HepG2 (cell line): ENCODE measurements at regions not wholly inside any gene's neighbourhood (a gene's known extent, or its start where the extent isn't known, plus 50 kb on each side); places are given as distances from the start of the nearest gene placed in this dataset.
"Not testable (repeated sequence)": the region's sequence is repeated elsewhere in the genome, so short reads cannot be mapped to it uniquely, and the experiment has no call there.

Experiments used
- ATAC-seq: fragments of 200-7000 bp; cut with Tn5 transposase; 3 replicates; pipeline ENCODE4 v1.9.1; 2020; ENCODE audit warnings: mild to moderate bottlenecking, moderate library complexity
- BruUV-seq: library from RNA; stranded (reverse); fragments of 400-500 nt; replicated peaks from 2 replicates; lab custom pipeline; 2021; lab: Mats Ljungman, UMichigan
- CTCF ChIA-PET: fragments of 300-600 bp; formaldehyde crosslinking; extraction: SDS; loops from one replicate; lab custom pipeline; 2021; ENCODE audit warnings: low total read pairs, inconsistent platforms, low intra/inter-chr PET ratio; lab: Yijun Ruan, JAX
- POLR2A ChIA-PET: fragments of 350-600 bp; sonication (Branson Sonifier 250); formaldehyde crosslinking; loops from one replicate; lab custom pipeline; 2020; ENCODE audit warnings: antibody characterized with exemption, inconsistent platforms; lab: Yijun Ruan, JAX
- DNase-seq: peaks from one replicate; pipeline ENCODE4 v3.0.0-alpha.2; 2015; ENCODE audit warnings: low spot score
- FAIRE-seq: peaks from 3 replicates; lab custom pipeline; 2011; peaks lifted over from hg19 to GRCh38; lab: Jason Lieb, UNC
- H2AFZ ChIP-seq: one replicate; pipeline ENCODE4 v1.6.1; 2011; ENCODE audit warnings: low read length, inconsistent platforms
- H3K27ac ChIP-seq: fragments of 300-600 bp; 3 replicates; pipeline ENCODE4 v1.8.0; 2011; ENCODE audit warnings: mixed run types, mild to moderate bottlenecking, mixed read lengths, low read length, inconsistent platforms; ENCODE audit not compliant: insufficient read depth; ENCODE audit errors: extremely low read length
- H3K27me3 ChIP-seq, 2 experiments: fragments of 200-600 bp in 1 of 2; 2 replicates in 1 of 2; 3 replicates in 1 of 2; pipeline versions ENCODE4 v1.6.0 to v1.8.0; 2011; ENCODE audit warnings: low read length in 2 of 2, mild to moderate bottlenecking in 2 of 2, moderate library complexity in 2 of 2, inconsistent platforms in 1 of 2; ENCODE audit not compliant: insufficient read depth in 2 of 2, control insufficient read depth in 1 of 2
- H3K36me3 ChIP-seq, 2 experiments: fragments of 200-600 bp in 1 of 2; replicated peaks in 1 of 2; 2 replicates in 1 of 2; 3 replicates in 1 of 2; pipeline versions ENCODE4 v1.5.1 to v1.8.0; 2011; ENCODE audit warnings: low read length in 2 of 2, inconsistent platforms in 1 of 2; ENCODE audit not compliant: insufficient read depth in 2 of 2, control insufficient read depth in 1 of 2
- H3K4me1 ChIP-seq: 2 replicates; pipeline ENCODE4 v1.5.1; 2012; ENCODE audit warnings: low read length, inconsistent platforms; ENCODE audit not compliant: insufficient read depth
- H3K4me2 ChIP-seq: 2 replicates; pipeline ENCODE4 v1.6.0; 2011; ENCODE audit warnings: low read depth, low read length, inconsistent platforms
- H3K4me3 ChIP-seq, 3 experiments: fragments of 200-600 bp in 1 of 3; sonication (generic), shearing (Covaris generic) in 1 of 3; replicated peaks in 1 of 3; 2 replicates each; pipeline ENCODE4 v1.5.1; 2011 to 2016; ENCODE audit warnings: low read length in 3 of 3, inconsistent platforms in 2 of 3, low read depth in 2 of 3, mild to moderate bottlenecking in 2 of 3, control low read depth in 1 of 3, mixed read lengths in 1 of 3; ENCODE audit not compliant: insufficient read depth in 1 of 3
- H3K79me2 ChIP-seq: one replicate; pipeline ENCODE4 v1.6.1; 2011; ENCODE audit warnings: low read length, inconsistent platforms; ENCODE audit not compliant: insufficient read depth
- H3K9ac ChIP-seq: 2 replicates; pipeline ENCODE4 v1.6.0; 2011; ENCODE audit warnings: mild to moderate bottlenecking, low read depth, low read length, inconsistent platforms; ENCODE audit not compliant: insufficient read depth
- H3K9me3 ChIP-seq: 2 replicates; pipeline ENCODE4 v1.5.1; 2012; ENCODE audit warnings: mild to moderate bottlenecking, low read length
- H4K20me1 ChIP-seq: 2 replicates; pipeline ENCODE4 v1.6.0; 2011; ENCODE audit warnings: inconsistent platforms, mild to moderate bottlenecking, low read length, moderate library complexity; ENCODE audit not compliant: insufficient read depth
- CSRNP1 ChIP-seq: sonication (generic); formaldehyde crosslinking; IDR thresholded peaks from 2 replicates; pipeline ENCODE4 v1.8.1; 2023; ENCODE audit warnings: mild to moderate bottlenecking, missing genetic modification reagents
- IRX3 ChIP-seq: sonication (generic); formaldehyde crosslinking; IDR thresholded peaks from 2 replicates; pipeline ENCODE4 v1.8.1; 2023; ENCODE audit warnings: mild to moderate bottlenecking, low read depth, missing genetic modification reagents, borderline replicate concordance
- MLLT10 ChIP-seq: sonication (generic); formaldehyde crosslinking; IDR thresholded peaks from 2 replicates; pipeline ENCODE4 v1.4.0; 2020; ENCODE audit warnings: missing genetic modification reagents
- PAF1 ChIP-seq: IDR thresholded peaks from 2 replicates; pipeline ENCODE4 v1.6.1; 2016; ENCODE audit warnings: missing genetic modification reagents, missing compliant biosample characterization
- PBX3 ChIP-seq: sonication (generic); formaldehyde crosslinking; IDR thresholded peaks from 2 replicates; pipeline ENCODE4 v1.8.1; 2023; ENCODE audit warnings: missing genetic modification reagents, inconsistent platforms, borderline replicate concordance
- ZBTB38 ChIP-seq: sonication (generic); formaldehyde crosslinking; IDR thresholded peaks from 2 replicates; pipeline ENCODE4 v1.5.1; 2020; ENCODE audit warnings: mild to moderate bottlenecking, missing genetic modification reagents
- ZFAT ChIP-seq: sonication (generic); formaldehyde crosslinking; conservative IDR thresholded peaks from 2 replicates; pipeline ENCODE4 v1.8.1; 2023; ENCODE audit warnings: missing genetic modification reagents, inconsistent platforms
- ZFP1 ChIP-seq: IDR thresholded peaks from 2 replicates; pipeline ENCODE4 v1.6.1; 2016
- ZFP41 ChIP-seq: sonication (generic); formaldehyde crosslinking; IDR thresholded peaks from 2 replicates; pipeline ENCODE4 v1.4.0; 2020; ENCODE audit warnings: mild to moderate bottlenecking, missing genetic modification reagents, borderline replicate concordance
- WGBS: methylation state at CpG from one replicate; pipeline ENCODE4 v1.1.6; 2017; ENCODE audit warnings: low lambda C conversion rate; 5-methylcytosine and 5-hydroxymethylcytosine counted together
- in situ Hi-C: cut with HindIII; loops from 2 replicates; pipeline ENCODE4 v1.10.0; 2017; ENCODE audit warnings: low pct_unique_long_range_greater_than_20kb; ENCODE audit not compliant: extremely low pct_ligation_motif_present
- intact Hi-C: fragments of 100-400 bp; cut with micrococcal nuclease; formaldehyde crosslinking; loops from one replicate; pipeline ENCODE4 v1.10.0; 2022; ENCODE audit not compliant: unreplicated experiment

GRCh38 chr3:152684279-152684678 lies 150.7 kb upstream of the P2RY1 start (continued):
- TF ChIP-seq CSRNP1 (CRISPR knock-in tag) (no peak), IRX3 (CRISPR knock-in tag) (no peak), ZBTB38 (CRISPR knock-in tag) (no peak), ZFP41 (CRISPR knock-in tag) (no peak), ZFAT (CRISPR knock-in tag) (no peak), PBX3 (CRISPR knock-in tag) (no peak), PAF1 (no peak), ZFP1 (no peak)

- 0% methylated on average over 4 of the region's 5 CpGs for WGBS
- Histone ChIP-seq H3K9ac (no peak overlapping the region), H3K9me3 (peaks cover 10% of the 10 kb centered on the region), H3K4me2 (no peak overlapping the region), H2AFZ (no peak overlapping the region), H3K79me2 (no peaks in the 10 kb centered on the region), H3K36me3 (no peaks in the 10 kb centered on the region), H3K27me3 (no peaks in the 10 kb centered on the region), H3K4me3 (no peak overlapping the region), H3K4me1 (no peaks in the 10 kb centered on the region), H3K27ac (no peak overlapping the region), H4K20me1 (no peaks in the 10 kb centered on the region)
- no peak for TF ChIP-seq MLLT10
- no peak for ATAC-seq
- no peak for FAIRE-seq
- intact Hi-C loops: no loop called here
- ChIA-PET CTCF (no interaction called here), POLR2A (no interaction called here)
- in situ Hi-C loops: no loop called here
- BruUV-seq: no TSS peak
- DNase-seq: no peak
Observed at GRCh38 chr3:152688313-152688712, 146.6 kb upstream of the P2RY1 start.

- H3K9me3 ChIP-seq, FAIRE-seq, H2AFZ ChIP-seq, H3K27ac ChIP-seq, intact Hi-C loops, ATAC-seq, in situ Hi-C loops, H3K4me2 ChIP-seq, H4K20me1 ChIP-seq, H3K4me3 ChIP-seq, H3K9ac ChIP-seq, H3K4me1 ChIP-seq, CTCF ChIA-PET, POLR2A ChIA-PET, DNase-seq, H3K79me2 ChIP-seq, H3K36me3 ChIP-seq, H3K27me3 ChIP-seq, BruUV-seq: not testable (repeated sequence)
- WGBS: 2% methylated on average over 2 of the region's 2 CpGs
Observed at GRCh38 chr3:152692326-152692725, 142.6 kb upstream of the P2RY1 start.
